ENCODE measurements at regions not wholly inside any gene's neighbourhood (a gene's known extent, or its start where the extent isn't known, plus 50 kb on each side); places are given as distances from the start of the nearest gene placed in this dataset.

DNA sequence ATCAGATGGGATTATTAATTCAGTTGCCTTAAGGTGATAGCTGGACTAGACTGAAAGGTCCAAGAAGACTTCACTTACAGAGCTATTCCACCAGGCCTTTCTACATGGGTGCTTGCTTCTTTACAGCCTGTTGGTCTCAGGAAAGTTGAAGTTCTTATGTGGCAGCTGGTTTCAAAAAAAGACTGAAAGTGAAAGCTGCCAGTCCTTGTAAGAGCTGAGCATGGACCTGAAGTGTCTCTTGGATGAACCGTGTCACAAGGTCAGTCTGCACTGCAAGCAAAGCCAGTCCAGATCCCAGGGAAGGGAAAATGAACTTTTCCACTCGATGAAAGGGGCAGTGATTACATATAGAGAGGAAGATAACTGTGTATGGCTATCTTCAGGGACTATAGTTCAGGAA is 201.5 kb upstream of the LUZP2 start:
- no peak for DNase-seq (ENCODE audit: low read depth)
- no peak overlapping the region for H3K4me3 ChIP-seq (ENCODE audit: low read depth, low read length)
- TF ChIP-seq, protein P1, sequence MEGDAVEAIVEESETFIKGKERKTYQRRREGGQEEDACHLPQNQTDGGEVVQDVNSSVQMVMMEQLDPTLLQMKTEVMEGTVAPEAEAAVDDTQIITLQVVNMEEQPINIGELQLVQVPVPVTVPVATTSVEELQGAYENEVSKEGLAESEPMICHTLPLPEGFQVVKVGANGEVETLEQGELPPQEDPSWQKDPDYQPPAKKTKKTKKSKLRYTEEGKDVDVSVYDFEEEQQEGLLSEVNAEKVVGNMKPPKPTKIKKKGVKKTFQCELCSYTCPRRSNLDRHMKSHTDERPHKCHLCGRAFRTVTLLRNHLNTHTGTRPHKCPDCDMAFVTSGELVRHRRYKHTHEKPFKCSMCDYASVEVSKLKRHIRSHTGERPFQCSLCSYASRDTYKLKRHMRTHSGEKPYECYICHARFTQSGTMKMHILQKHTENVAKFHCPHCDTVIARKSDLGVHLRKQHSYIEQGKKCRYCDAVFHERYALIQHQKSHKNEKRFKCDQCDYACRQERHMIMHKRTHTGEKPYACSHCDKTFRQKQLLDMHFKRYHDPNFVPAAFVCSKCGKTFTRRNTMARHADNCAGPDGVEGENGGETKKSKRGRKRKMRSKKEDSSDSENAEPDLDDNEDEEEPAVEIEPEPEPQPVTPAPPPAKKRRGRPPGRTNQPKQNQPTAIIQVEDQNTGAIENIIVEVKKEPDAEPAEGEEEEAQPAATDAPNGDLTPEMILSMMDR (IDR thresholded peaks at IDR 0.05; ENCODE audit: insufficient read depth, low read length): no peak

DNA sequence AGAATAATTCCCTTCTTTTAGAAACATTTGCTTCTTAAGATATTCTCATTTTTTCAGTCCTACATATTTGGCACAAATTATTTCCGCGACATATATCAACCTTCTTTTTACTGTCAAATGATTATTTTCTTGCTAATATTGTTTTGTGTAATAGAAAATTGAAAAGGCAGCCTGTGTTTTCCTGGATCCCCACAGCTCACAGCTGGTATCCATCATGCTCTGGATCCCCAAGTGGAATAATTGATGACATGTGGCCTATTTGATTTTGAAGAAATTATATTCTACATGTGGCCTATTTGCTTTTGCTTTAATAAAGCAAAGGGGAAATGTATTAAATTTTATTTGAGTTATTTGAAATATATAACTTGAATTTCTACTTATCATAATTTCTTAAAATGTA is 199.4 kb upstream of the LUZP2 start:
- DNase-seq (ENCODE audit: low read depth): no peak
- TF ChIP-seq, protein P1 (IDR thresholded peaks at IDR 0.05; ENCODE audit: insufficient read depth, low read length): no peak
- no peak overlapping the region for H3K4me3 ChIP-seq (ENCODE audit: low read depth, low read length)

DNA sequence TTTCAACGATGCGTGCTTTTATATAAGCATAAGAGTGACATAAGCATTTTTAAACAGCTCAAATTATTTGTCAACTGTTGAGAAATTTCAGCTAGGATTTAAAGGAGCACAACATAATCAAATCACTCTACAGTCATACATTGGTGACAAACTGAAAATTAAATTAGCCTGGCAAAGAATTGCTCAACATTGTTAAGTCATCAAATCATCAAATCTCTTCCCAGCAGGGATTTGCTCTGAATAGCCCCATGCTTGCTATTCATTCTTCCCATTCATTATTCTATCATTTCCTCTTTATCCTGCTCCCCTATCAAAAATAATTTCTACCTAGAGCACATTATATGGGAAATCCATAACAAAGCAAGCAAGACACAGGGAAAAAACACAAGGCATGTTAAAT is 198.7 kb upstream of the LUZP2 start:
- H3K4me3 ChIP-seq (ENCODE audit: low read depth, low read length): no peak overlapping the region
- DNase-seq (ENCODE audit: low read depth): no peak
- TF ChIP-seq, protein P1 (IDR thresholded peaks at IDR 0.05; ENCODE audit: insufficient read depth, low read length): no peak

DNA sequence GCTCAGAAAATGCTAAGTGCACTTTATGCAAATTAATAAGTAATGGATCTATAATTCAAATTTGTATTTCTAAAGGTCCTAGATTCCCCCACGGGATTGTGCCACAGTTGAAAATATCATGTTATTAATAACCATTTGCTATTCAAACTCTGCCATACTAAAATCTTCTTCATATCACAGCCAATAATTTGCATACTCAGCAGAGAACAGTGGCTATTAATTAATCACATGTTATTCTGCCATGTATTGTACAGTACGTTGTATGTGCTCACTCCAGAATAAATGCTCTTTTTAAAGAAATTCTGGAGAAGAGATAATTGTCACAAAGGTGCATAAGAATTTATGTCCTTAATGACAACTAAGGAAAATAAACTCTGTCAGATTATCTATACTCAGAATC is 184.9 kb upstream of the LUZP2 start:
- TF ChIP-seq, protein P1 (IDR thresholded peaks at IDR 0.05; ENCODE audit: insufficient read depth, low read length): no peak
- no peak overlapping the region for H3K4me3 ChIP-seq (ENCODE audit: low read depth, low read length)
- no peak for DNase-seq (ENCODE audit: low read depth)

DNA sequence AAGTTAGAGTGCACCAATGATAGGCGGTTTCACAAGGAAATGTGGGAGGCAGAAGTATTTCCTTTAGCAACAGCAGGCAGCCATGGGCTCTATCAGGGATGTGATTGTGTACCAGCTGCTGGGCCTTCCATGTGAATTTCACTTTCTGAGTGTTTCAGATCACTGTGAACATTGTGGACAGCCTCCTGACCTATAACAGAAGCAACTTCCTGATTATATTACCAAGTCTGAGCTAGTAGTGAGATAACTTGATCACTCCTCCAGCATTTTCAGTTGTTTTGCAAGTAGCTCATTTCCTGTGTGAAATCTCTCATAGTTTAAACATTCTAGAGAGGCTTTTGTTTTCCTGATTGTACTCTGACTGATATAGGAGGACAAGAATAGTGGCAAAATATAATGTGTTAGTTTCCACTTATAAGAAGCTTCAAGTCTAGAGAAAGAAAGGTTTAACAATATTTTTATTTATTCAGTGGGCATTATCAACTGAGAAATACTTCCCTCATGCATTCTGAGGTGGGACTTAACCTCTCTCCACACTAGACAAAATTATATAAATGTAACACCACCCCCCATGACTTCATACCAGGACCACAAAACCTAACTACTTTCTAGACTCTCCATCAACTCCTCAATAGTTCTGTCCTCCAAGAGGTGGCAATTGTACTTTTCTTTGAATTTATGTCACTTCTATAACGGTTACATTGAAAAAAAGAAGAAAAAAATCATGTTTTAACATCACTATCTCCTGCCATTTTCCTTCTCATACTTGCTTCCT is 184.2 kb upstream of the LUZP2 start:
- no peak for DNase-seq (ENCODE audit: low read depth)
- no peak overlapping the region for H3K4me3 ChIP-seq (ENCODE audit: low read depth, low read length)
- TF ChIP-seq, protein P1 (IDR thresholded peaks at IDR 0.05; ENCODE audit: insufficient read depth, low read length): no peak

DNA sequence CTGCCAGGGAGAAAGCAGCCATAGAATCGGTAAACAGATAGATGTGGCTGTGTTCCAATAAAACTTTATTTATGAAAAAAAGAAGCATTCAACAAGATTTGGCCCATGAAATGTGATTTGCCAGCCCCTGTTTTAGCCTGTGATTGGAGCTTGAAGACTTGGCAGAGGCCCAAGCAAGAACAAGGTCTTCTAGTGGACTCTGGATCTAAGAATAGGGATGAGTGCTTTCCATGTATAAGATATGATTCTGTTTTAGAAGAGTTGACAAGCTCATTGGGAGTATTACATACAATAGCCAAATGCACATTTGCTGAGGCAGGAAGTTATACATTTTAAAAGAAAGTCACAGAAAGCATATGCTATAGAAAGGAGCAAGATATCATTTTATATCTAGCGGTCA is 175.6 kb upstream of the LUZP2 start:
- TF ChIP-seq, protein P1 (IDR thresholded peaks at IDR 0.05; ENCODE audit: insufficient read depth, low read length): no peak
- no peak overlapping the region for H3K4me3 ChIP-seq (ENCODE audit: low read depth, low read length)
- no peak for DNase-seq (ENCODE audit: low read depth)

DNA sequence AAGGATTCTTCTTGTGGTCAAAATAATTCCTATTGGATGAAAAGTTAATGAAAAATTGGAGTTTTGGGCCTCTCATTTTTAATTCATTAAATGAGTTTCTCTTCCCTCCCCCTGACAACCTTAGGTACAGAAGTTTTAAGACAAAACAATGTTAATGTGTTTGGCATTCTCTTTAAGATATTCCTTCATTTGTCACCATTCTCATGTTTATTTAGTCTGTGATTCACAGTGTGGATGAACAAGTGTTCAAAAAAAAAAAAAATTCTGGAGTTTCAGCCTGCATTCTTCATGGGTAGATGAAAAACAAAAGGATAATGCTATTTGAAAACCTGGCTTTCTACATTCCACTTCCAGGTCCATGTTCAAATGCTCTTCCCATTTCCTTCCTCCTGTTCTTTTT is 172.6 kb upstream of the LUZP2 start:
- TF ChIP-seq, protein P1 (IDR thresholded peaks at IDR 0.05; ENCODE audit: insufficient read depth, low read length): no peak
- H3K4me3 ChIP-seq (ENCODE audit: low read depth, low read length): no peak overlapping the region
- no peak for DNase-seq (ENCODE audit: low read depth)

Data from fibroblast of the aortic adventitia (primary cell).